CD8-positive, alpha-beta memory T cell (primary cell): ENCODE measurements at regions not wholly inside any gene's neighbourhood (a gene's known extent, or its start where the extent isn't known, plus 50 kb on each side); places are given as distances from the start of the nearest gene placed in this dataset.

Experiments
- CTCF ChIA-PET: fragments of 350-600 bp; sonication (Branson Sonifier 250); formaldehyde crosslinking; loops from one replicate; lab custom pipeline; 2021; ENCODE audit warnings: antibody characterized with exemption; lab: Charles Lee
- POLR2A ChIA-PET: fragments of 350-600 bp; sonication (Branson Sonifier 250); formaldehyde crosslinking; loops from one replicate; lab custom pipeline; 2021; ENCODE audit warnings: antibody characterized with exemption; lab: Charles Lee
- DNase-seq, 5 donors: peaks; one replicate each; pipeline versions ENCODE4 v3.0.0 to v3.0.0-alpha.2; 2020 to 2022; ENCODE audit warnings: mixed read lengths in 1 of 5
- H3K27ac ChIP-seq: one replicate; pipeline ENCODE4 v1.7.0; 2013; ENCODE audit warnings: low read depth, mild to moderate bottlenecking, low read length, moderate library complexity
- H3K27me3 ChIP-seq: 2 replicates; pipeline ENCODE4 v1.7.0; 2013; ENCODE audit warnings: low read length, mild to moderate bottlenecking; ENCODE audit not compliant: insufficient read depth, poor library complexity, severe bottlenecking
- H3K36me3 ChIP-seq: 2 replicates; pipeline ENCODE4 v1.7.0; 2013; ENCODE audit warnings: mild to moderate bottlenecking, low read length, moderate library complexity; ENCODE audit not compliant: insufficient read depth
- H3K4me1 ChIP-seq: 2 replicates; pipeline ENCODE4 v1.7.0; 2013; ENCODE audit warnings: mild to moderate bottlenecking, low read length, moderate library complexity; ENCODE audit not compliant: insufficient read depth
- H3K4me3 ChIP-seq: 2 replicates; pipeline ENCODE4 v1.7.0; 2013; ENCODE audit warnings: mild to moderate bottlenecking, low read length
- H3K9me3 ChIP-seq: 2 replicates; pipeline ENCODE4 v1.7.0; 2013; ENCODE audit warnings: mild to moderate bottlenecking, low read length
- H3K27ac Mint-ChIP-seq, 8 donors: one replicate each; pipeline ENCODE4 v1.8.0; 2020 to 2021; ENCODE audit warnings: mixed read lengths in 8 of 8, mild to moderate bottlenecking in 6 of 8, inconsistent platforms in 3 of 8, moderate library complexity in 3 of 8
- H3K27me3 Mint-ChIP-seq, 2 donors: one replicate each; pipeline ENCODE4 v1.8.0; 2020 to 2021; ENCODE audit warnings: mixed read lengths in 2 of 2, mild to moderate bottlenecking in 1 of 2, moderate library complexity in 1 of 2
- H3K36me3 Mint-ChIP-seq, 3 donors: one replicate each; pipeline ENCODE4 v1.8.0; 2020 to 2021; ENCODE audit warnings: mixed read lengths in 3 of 3, inconsistent platforms in 1 of 3, mild to moderate bottlenecking in 1 of 3
- H3K4me1 Mint-ChIP-seq, 3 donors: one replicate each; pipeline ENCODE4 v1.8.0; 2020 to 2021; ENCODE audit warnings: mixed read lengths in 3 of 3, inconsistent platforms in 1 of 3, mild to moderate bottlenecking in 1 of 3
- H3K4me3 Mint-ChIP-seq, 7 donors: one replicate each; pipeline ENCODE4 v1.8.0; 2020 to 2021; ENCODE audit warnings: mixed read lengths in 7 of 7, mild to moderate bottlenecking in 6 of 7, moderate library complexity in 4 of 7, inconsistent platforms in 2 of 7
- H3K9me3 Mint-ChIP-seq, 5 donors: one replicate each; pipeline ENCODE4 v1.8.0; 2020 to 2022; ENCODE audit warnings: mixed read lengths in 5 of 5, mild to moderate bottlenecking in 3 of 5, moderate library complexity in 2 of 5, inconsistent platforms in 1 of 5

GRCh38 chr2:107202962-107203591, 317.1 kb upstream of the ST6GAL2 start:
- no peaks in the 10 kb centered on the region for H3K9me3 ChIP-seq
- Mint-ChIP-seq H3K27ac (no peak overlapping the region), H3K4me3 (no peak overlapping the region), H3K9me3 (peaks cover 0 to 17% (median 2%) of the 10 kb centered on the region in 5 donors), H3K27me3 (no peaks in the 10 kb centered on the region), H3K36me3 (no peaks in the 10 kb centered on the region), H3K4me1 (no peaks in the 10 kb centered on the region)
- H3K27me3 ChIP-seq = no peaks in the 10 kb centered on the region
- H3K4me1 ChIP-seq = no peaks in the 10 kb centered on the region
- no peak overlapping the region for H3K27ac ChIP-seq
- DNase-seq = no peak
- ChIA-PET CTCF (no interaction called here), POLR2A (no interaction called here)
- H3K36me3 ChIP-seq = no peaks in the 10 kb centered on the region
- H3K4me3 ChIP-seq = no peak overlapping the region

GRCh38 chr2:107215401-107216350, 329.7 kb upstream of the ST6GAL2 start:
- ChIA-PET CTCF (no interaction called here), POLR2A (no interaction called here)
- H3K27me3 ChIP-seq = no peaks in the 10 kb centered on the region
- H3K27me3 Mint-ChIP-seq = no peaks in the 10 kb centered on the region
- no peak overlapping the region for H3K4me3 Mint-ChIP-seq
- no peaks in the 10 kb centered on the region for H3K4me1 ChIP-seq
- DNase-seq = no peak
- H3K36me3 Mint-ChIP-seq = no peaks in the 10 kb centered on the region
- H3K4me1 Mint-ChIP-seq = no peaks in the 10 kb centered on the region
- H3K36me3 ChIP-seq = no peaks in the 10 kb centered on the region
- peaks cover 0 to 2% (median 0%) of the 10 kb centered on the region in 5 donors for H3K9me3 Mint-ChIP-seq
- no peak overlapping the region for H3K4me3 ChIP-seq
- no peaks in the 10 kb centered on the region for H3K9me3 ChIP-seq
- no peak overlapping the region for H3K27ac ChIP-seq
- no peak overlapping the region for H3K27ac Mint-ChIP-seq

- Mint-ChIP-seq H3K27ac (no peak overlapping the region), H3K4me1 (no peaks in the 10 kb centered on the region), H3K4me3 (no peak overlapping the region), H3K27me3 (no peaks in the 10 kb centered on the region), H3K9me3 (peaks cover 0 to 4% (median 2%) of the 10 kb centered on the region in 5 donors), H3K36me3 (no peaks in the 10 kb centered on the region)
- Histone ChIP-seq H3K4me1 (no peaks in the 10 kb centered on the region), H3K36me3 (no peaks in the 10 kb centered on the region), H3K9me3 (no peaks in the 10 kb centered on the region), H3K27ac (no peak overlapping the region), H3K27me3 (no peaks in the 10 kb centered on the region), H3K4me3 (no peak overlapping the region)
- ChIA-PET POLR2A (no interaction called here), CTCF (no interaction called here)
- DNase-seq = no peak
These were observed 332.2 kb upstream of the ST6GAL2 start for GRCh38 chr2:107218208-107218607.

- no peaks in the 10 kb centered on the region for H3K4me1 ChIP-seq
- no peak overlapping the region for H3K4me3 ChIP-seq
- no peaks in the 10 kb centered on the region for H3K27me3 Mint-ChIP-seq
- DNase-seq = no peak
- no peaks in the 10 kb centered on the region for H3K27me3 ChIP-seq
- no peaks in the 10 kb centered on the region for H3K36me3 ChIP-seq
- no peak overlapping the region for H3K4me3 Mint-ChIP-seq
- H3K9me3 Mint-ChIP-seq = peaks cover 2 to 9% (median 3%) of the 10 kb centered on the region in 5 donors
- H3K9me3 ChIP-seq = no peaks in the 10 kb centered on the region
- H3K27ac Mint-ChIP-seq = no peak overlapping the region
- no peak overlapping the region for H3K27ac ChIP-seq
- POLR2A ChIA-PET = no interaction called here
- CTCF ChIA-PET = no interaction called here
- no peaks in the 10 kb centered on the region for H3K36me3 Mint-ChIP-seq
- no peaks in the 10 kb centered on the region for H3K4me1 Mint-ChIP-seq
These were observed 336.5 kb upstream of the ST6GAL2 start for GRCh38 chr2:107222466-107222865.

- H3K4me3 Mint-ChIP-seq = no peak overlapping the region
- CTCF ChIA-PET = no interaction called here
- POLR2A ChIA-PET = no interaction called here
These were observed 349.7 kb upstream of the ST6GAL2 start for GRCh38 chr2:107235491-107236254.

GRCh38 chr2:107242811-107243210, 356.8 kb upstream of the ST6GAL2 start:
- no peaks in the 10 kb centered on the region for H3K9me3 ChIP-seq
- no peak overlapping the region for H3K27ac ChIP-seq
- no peaks in the 10 kb centered on the region for H3K27me3 ChIP-seq
- no peaks in the 10 kb centered on the region for H3K36me3 Mint-ChIP-seq
- peaks cover 0 to 2% (median 0%) of the 10 kb centered on the region in 5 donors for H3K9me3 Mint-ChIP-seq
- no peak overlapping the region for H3K4me3 ChIP-seq
- ChIA-PET POLR2A (no interaction called here), CTCF (no interaction called here)
- no peaks in the 10 kb centered on the region for H3K36me3 ChIP-seq
- H3K4me1 ChIP-seq = no peaks in the 10 kb centered on the region
- H3K4me3 Mint-ChIP-seq = no peak overlapping the region
- no peak overlapping the region for H3K27ac Mint-ChIP-seq
- no peaks in the 10 kb centered on the region for H3K27me3 Mint-ChIP-seq
- no peaks in the 10 kb centered on the region for H3K4me1 Mint-ChIP-seq
- DNase-seq = no peak

More at GRCh38 chr2:107235491-107236254, 349.7 kb upstream of the ST6GAL2 start:
- Histone ChIP-seq H3K27ac (no peak overlapping the region), H3K27me3 (no peaks in the 10 kb centered on the region), H3K9me3 (no peaks in the 10 kb centered on the region), H3K4me1 (no peaks in the 10 kb centered on the region), H3K36me3 (no peaks in the 10 kb centered on the region), H3K4me3 (no peak overlapping the region)
- no peak overlapping the region for H3K27ac Mint-ChIP-seq
- H3K36me3 Mint-ChIP-seq = no peaks in the 10 kb centered on the region
- no peaks in the 10 kb centered on the region for H3K27me3 Mint-ChIP-seq
- peaks cover 1 to 10% (median 6%) of the 10 kb centered on the region in 5 donors for H3K9me3 Mint-ChIP-seq
- H3K4me1 Mint-ChIP-seq = no peaks in the 10 kb centered on the region
- DNase-seq = no peak

- H3K4me1 ChIP-seq = no peaks in the 10 kb centered on the region
- Mint-ChIP-seq H3K27me3 (no peaks in the 10 kb centered on the region), H3K4me3 (no peak overlapping the region), H3K36me3 (no peaks in the 10 kb centered on the region), H3K4me1 (no peaks in the 10 kb centered on the region), H3K9me3 (peaks cover 0 to 4% (median 0%) of the 10 kb centered on the region in 5 donors), H3K27ac (no peak overlapping the region)
- CTCF ChIA-PET = no interaction called here
- no peak overlapping the region for H3K4me3 ChIP-seq
- DNase-seq = no peak
- no peak overlapping the region for H3K27ac ChIP-seq
- no peaks in the 10 kb centered on the region for H3K36me3 ChIP-seq
- POLR2A ChIA-PET = no interaction called here
- H3K27me3 ChIP-seq = no peaks in the 10 kb centered on the region
- no peaks in the 10 kb centered on the region for H3K9me3 ChIP-seq
These were observed 363.0 kb upstream of the ST6GAL2 start for GRCh38 chr2:107248932-107249331.

- Histone ChIP-seq H3K36me3 (no peaks in the 10 kb centered on the region), H3K9me3 (no peaks in the 10 kb centered on the region), H3K27ac (no peak overlapping the region), H3K27me3 (no peaks in the 10 kb centered on the region), H3K4me3 (no peak overlapping the region), H3K4me1 (no peaks in the 10 kb centered on the region)
- no peak overlapping the region for H3K27ac Mint-ChIP-seq
- no peak for DNase-seq
- ChIA-PET POLR2A (no interaction called here), CTCF (no interaction called here)
- peaks cover 0 to 17% (median 4%) of the 10 kb centered on the region in 5 donors for H3K9me3 Mint-ChIP-seq
- no peaks in the 10 kb centered on the region for H3K4me1 Mint-ChIP-seq
- H3K4me3 Mint-ChIP-seq = no peak overlapping the region
- no peaks in the 10 kb centered on the region for H3K36me3 Mint-ChIP-seq
- H3K27me3 Mint-ChIP-seq = no peaks in the 10 kb centered on the region
These were observed 369.8 kb upstream of the ST6GAL2 start for GRCh38 chr2:107255744-107256143.
